ENCODE measurements at regions not wholly inside any gene's neighbourhood (a gene's known extent, or its start where the extent isn't known, plus 50 kb on each side); places are given as distances from the start of the nearest gene placed in this dataset.
"Not testable (repeated sequence)": the region's sequence is repeated elsewhere in the genome, so short reads cannot be mapped to it uniquely, and the experiment has no call there.

DNA sequence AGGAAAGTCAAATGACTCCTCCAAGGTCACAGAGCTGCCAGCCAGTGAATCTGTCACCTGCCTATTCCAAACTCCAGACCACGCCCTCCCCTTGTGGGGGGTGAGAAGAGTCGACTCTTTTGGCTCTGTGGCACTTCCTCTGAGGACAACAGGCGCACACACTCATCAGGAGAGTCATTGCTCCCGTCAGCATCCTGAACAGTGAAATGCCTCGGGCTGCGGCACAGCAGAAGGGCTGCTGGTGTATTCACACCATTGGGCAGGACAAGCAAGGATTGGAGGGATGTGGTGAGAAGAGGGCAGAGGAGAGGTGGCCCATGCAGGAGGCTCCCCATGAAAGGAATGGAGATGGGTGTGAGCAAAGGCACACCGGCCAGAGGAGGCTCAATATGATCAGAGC lies 239.0 kb downstream of the TOMM20 start:
- FAIRE-seq (no peak), DNase-seq (ENCODE audit: insufficient read length, low spot score) (no peak)

DNA sequence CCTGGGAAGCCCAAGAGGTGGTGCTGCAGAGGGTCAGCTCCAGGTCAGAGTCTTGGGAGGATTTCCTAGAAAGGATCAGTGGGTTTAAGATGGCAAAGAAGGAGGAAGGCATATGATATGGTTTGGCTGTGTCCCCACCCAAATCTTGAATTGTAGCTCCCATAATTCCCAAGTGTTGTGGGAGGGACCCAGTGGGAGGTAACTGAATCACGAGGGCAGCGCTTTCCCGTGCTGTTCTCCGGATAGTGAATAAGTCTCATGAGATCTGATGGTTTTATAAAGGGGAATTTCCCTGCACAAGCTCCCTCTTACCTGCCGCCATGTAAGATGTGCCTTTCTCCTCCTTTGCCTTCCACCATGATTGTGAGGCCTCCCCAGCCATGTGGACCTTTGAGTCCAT lies 240.4 kb downstream of the TOMM20 start:
- DNase-seq (ENCODE audit: insufficient read length, low spot score); FAIRE-seq: not testable (repeated sequence)

DNA sequence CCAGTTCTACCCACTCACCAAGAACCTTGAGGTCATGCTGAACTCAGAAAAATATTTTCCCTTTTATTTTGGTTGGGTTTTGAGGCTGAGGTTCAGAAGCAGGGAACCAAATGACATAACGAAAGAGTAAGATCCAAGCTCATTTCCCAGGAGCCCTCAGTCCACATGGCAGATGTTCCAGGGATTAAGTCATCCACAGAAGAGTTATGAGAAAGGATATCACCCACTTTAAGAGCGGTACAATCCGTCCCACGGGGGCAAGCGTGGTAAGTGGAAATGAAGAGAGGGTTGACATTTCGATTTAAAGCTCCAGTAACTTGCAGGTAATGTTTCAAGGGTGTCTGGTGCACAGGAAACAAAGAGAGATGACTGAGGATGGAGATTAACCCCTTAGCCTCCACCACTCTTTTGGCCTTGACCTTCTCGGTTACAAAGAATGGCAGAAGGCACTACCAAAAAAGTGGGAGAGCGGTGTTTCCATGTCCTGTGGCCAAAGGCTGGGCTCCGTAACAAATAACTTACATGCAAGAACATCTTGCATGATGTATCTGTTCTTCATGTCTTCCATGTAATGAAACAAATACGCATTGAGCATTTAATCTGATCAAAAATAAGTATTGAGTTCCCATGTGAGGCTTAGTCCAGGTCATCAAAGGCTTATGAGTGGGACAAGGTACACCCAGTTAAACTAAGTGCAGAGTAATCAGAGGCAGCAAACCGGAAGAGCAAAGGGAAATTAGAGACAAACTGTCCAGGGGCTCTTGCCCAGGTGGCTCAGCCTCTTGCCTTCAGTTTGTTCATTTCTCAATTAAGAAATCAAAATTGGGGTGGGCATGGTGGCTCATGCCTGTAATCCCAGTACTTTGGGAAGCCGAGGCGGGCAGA lies 241.4 kb downstream of the TOMM20 start:
- FAIRE-seq = no peak

DNA sequence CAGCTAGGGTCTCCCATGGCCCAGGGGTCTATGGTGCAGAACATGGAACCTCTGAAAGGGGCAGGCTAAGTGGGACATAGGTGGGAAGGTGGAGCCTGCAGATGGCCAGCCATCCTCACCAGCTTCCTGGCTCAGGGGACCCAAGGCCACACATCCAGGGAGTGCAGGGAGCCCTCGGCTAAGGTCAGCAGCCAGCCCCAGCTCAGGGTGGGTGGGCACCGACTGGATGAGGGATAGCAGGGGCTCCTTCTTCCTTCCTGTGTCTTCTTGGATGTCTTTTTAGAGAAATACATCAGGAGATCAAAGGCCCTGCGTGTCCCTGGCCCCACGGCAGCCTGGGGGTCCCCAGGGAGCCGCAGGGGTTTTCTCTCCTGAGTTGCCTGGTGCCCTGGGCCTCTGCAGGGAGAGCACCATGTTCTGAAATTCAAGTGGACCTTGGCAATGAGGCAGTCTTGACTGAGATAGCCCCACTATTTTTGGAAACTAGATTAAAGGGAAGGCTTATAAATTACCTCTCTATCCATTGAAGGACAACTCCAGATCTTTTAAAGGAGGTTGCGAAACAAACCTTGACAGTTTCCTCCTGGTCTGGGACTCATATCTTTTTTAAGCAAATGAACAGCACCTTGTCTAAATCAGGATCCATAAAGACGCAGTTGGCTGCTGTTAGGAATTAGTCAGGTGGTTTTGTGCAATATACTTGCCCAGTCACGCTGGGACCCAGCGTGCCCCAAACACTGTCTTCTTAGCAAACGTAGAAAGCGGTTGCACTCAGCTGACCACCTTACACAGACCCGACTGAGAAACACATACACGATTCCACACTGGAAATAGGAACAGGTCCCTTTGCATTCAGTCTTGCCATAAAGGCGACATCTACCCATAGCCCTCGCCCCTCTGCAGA lies 242.3 kb downstream of the TOMM20 start:
- DNase-seq (ENCODE audit: insufficient read length, low spot score) (no peak), FAIRE-seq (no peak)

More for the DNA sequence above, 241.4 kb downstream of the TOMM20 start:
- DNase-seq (ENCODE audit: insufficient read length, low spot score) = no peak

DNA sequence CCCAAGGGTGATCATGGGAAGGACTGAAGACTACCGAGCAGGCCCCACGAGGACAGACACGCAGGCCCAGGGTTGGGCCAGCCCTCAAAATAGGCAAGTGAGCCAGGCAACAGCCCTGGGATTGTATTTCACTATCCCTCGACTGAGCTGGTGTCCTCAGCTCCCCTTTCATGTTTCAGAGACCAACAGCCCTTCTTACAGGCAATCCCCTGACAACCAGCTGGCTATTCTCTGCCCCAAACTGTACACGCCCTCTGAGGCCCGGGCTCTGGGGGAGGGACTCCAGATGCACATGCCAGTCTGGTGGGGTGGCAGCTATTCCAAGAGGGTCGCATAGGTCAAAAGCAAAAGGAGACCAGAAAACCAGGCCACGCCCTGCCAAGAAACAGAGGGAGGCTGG lies 243.0 kb downstream of the TOMM20 start:
- FAIRE-seq (no peak), DNase-seq (ENCODE audit: insufficient read length, low spot score) (no peak)

DNA sequence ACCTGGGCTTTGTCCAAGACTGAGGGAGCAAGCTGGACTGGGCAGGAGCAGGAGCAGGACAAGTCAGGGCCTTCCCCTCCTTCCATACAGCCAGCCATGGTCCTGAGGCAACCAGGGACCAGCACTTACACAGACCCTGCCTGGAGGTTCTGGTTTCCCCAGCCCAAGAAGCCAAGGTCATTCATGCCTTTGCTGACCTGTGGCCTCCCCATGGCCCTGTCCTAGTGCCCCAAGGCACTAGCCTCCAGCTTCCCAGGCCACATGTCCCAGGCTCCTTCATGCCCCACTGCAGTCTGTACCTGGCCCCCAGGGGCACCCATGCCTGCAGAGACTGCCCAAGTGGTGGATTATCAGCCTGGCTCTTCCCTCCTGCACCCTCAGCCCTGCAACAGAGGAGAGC lies 243.9 kb downstream of the TOMM20 start:
- FAIRE-seq = no peak
- DNase-seq (ENCODE audit: insufficient read length, low spot score) = no peak

DNA sequence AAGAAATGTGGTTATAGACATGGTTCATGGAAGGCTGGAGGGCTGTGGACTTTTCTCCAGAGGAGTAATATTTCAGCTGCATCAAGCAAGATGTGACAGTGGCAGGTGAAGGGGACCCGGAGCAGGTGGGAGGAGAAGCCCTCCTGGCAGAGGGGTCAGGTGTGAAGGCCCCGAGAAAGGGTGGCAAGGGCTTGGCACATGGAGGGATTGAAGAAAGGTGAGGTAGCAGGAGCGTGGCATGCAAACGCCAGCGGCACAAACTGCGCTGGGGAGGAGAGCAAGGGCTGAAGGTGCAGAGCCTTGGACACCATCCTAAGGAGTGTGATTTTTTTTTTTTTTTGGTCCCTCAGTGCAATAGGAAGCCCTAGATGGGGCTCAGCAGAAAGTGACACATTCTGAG lies 244.6 kb downstream of the TOMM20 start:
- no peak for DNase-seq (ENCODE audit: insufficient read length, low spot score)
- FAIRE-seq = no peak

DNA sequence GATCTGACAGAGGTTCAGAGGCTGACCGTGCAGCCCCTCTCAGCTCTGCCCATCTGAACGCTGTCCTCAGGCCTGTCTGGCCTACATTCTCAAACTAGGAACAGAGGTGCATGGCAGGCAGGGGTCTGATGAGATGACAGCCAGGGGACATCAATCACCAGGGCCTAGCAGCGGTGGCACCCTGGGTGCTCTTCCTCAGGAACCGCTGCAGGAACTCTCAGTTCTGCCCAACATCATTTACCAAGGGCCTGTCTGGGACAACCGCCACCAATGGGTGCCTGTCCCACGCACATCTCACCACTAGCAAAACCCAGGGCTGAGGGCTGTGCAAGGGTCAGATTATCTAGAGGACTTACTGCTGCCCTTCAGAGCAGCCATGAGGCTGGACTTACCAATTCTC lies 245.7 kb downstream of the TOMM20 start:
- FAIRE-seq (no peak), DNase-seq (ENCODE audit: insufficient read length, low spot score) (no peak)

DNA sequence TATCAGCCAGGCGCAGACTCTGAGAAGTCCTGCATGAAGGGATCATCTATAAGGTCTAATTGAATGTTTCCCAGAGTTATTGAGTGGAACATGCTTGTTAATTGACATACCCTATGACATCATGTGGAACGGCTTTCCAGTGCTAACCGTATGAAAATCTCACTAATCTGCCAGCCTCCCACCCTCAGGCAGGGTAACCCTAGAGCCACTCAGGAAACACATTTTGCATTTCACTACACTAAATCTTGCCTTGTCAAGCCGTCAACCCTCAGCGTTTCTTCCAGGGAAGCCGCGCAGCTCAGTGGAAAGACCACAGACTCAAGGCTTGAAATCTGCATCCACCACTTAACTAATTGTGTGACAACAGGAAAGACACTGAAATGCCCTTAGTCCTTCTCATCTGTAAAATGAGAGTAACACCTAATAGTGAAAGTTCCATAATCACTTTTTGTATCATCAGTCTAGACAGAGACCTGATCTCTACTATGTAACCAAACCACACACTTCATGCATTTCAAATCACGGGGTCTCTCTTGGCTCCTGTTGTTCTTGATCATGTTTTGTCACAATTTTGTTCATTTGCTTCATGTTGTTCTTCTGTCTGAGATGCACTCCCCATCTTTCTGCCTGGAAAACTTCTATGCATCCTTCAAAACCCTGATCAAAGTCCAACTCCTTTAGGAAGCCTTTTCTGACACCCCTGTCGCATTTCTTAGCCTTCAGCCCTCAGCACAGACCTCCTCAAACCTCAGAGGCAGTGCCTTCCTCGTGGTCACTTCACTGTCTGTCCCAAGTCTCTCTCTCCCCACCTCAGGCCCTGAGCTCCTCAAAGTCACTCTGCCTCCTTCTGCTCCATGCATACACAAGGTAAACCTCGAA lies 246.5 kb downstream of the TOMM20 start:
- DNase-seq (ENCODE audit: insufficient read length, low spot score) = no peak
- no peak for FAIRE-seq

DNA sequence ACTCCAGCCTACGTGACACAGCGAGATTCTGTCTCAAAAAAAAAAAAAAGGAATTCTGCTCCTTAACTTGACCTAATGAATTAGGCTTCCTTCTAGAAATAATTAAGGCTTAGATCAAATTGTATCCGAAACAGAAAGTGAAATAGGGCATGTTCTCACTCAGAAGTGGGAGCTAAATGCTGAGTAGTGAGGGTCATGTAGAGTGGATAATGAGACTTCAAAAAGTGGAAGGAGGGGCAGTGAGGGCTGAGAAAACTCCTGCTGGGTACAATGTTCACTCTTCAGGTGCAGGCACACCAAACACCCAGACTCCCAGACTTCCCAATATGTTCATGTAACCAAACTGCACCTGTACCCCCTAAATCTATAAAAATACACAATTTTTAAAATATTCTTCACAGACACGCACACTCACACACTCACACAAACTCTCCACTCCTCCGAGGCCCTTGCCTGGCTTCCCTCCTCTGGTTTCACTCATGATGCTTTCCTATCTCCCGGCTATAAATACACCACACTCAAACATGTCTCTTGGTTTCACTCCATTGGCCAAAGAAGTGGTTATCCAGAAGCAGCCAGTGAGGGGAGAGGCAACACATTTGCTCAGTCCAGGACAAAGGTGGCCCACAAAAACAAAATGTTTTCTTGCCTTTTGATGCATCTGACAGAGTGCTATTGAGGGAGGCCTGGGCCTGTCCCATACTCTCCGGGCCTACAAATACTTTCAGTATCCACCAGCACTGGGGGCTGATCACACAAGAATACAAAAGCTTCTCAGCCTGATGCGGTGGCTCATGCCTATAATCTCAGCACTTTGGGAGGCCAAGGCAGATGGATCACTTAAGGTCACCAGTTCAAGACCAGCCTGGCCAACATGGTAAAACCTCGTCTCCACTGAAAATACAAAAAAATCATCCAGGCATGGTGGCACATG lies 249.2 kb downstream of the TOMM20 start:
- FAIRE-seq (no peak), DNase-seq (ENCODE audit: insufficient read length, low spot score) (no peak)

DNA sequence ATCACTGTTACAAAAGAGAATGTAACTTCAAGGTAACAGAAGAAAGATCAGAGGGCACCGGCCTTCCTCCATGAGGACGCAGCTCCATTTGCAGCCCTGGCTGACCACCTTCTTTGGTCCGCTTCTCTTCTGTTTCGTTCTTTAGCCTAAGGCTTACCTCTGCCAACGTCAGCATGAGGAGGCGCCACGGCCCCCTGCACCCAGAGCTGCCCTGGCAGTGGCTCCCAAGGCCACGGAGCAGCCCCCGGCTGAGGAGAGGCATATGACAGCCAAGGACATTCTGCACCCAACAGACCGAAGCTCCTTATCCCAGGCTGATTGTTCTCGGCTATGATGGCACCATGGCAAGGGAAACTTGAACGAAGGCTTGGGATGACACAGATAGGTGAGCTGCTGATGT lies 250.3 kb downstream of the TOMM20 start:
- FAIRE-seq (no peak), DNase-seq (ENCODE audit: insufficient read length, low spot score) (no peak)

DNA sequence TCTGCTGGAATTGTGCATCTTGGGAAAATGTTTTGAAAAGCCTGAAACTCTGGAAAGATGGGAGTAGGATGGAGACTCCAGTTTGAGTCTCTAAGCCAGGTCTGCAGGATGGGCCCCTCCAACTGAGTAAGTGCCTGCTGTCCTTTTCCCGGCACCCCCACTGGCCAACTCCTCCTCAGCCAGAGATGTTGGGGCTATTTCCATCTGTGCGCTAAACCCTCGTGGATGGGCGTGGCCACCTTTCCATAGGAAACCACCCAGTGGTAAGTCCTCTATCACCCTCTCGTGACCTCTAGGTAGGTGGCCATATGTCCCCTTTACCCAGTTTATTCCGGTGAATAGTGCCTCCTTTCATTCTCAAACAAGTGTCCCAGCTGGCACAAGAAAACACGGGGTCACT lies 250.9 kb downstream of the TOMM20 start:
- FAIRE-seq = no peak
- no peak for DNase-seq (ENCODE audit: insufficient read length, low spot score)

DNA sequence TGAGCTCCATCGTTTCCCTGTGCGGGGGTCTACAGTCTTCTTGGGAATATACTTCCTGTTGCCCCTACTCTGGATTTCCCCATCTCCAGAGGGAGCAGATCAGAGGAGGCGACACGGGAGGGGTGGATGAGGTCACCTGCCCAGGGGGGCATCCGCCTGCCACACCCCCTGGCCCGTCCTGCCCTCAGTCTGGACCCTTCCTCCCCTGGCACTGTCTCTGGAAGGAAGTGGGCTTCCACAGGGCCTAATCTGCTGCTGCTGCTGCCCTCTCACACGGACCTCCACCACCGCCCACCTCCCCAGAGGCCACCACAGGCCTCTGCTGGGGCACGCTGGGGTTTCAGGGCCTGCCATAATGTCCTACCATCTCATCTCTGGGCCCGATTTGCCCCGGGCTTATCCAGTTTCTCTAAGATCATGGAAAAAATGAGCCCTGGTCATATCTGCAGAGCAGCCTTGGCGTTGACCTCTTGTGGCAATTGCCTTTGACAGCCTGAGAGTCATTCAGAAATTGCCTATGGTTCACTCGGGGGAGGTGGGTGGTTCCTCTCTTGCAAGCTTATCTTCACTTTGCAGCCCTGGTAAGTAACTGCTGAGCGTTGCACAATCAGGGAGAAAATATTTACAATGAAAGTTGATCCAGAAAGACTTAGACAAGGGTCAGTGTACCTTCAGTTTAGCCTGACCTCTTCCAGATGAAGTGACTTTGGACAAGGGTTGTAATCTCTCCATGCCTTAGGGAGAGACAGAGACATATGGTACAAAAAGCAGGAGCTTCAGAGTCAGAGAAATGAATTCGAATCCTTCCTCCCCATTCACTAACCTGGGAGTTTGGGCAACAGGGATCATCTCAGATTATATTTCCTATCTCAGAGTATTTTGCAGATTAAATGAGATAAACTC lies 252.4 kb downstream of the TOMM20 start:
- FAIRE-seq (no peak), DNase-seq (ENCODE audit: insufficient read length, low spot score) (peak; percentile 66)

DNA sequence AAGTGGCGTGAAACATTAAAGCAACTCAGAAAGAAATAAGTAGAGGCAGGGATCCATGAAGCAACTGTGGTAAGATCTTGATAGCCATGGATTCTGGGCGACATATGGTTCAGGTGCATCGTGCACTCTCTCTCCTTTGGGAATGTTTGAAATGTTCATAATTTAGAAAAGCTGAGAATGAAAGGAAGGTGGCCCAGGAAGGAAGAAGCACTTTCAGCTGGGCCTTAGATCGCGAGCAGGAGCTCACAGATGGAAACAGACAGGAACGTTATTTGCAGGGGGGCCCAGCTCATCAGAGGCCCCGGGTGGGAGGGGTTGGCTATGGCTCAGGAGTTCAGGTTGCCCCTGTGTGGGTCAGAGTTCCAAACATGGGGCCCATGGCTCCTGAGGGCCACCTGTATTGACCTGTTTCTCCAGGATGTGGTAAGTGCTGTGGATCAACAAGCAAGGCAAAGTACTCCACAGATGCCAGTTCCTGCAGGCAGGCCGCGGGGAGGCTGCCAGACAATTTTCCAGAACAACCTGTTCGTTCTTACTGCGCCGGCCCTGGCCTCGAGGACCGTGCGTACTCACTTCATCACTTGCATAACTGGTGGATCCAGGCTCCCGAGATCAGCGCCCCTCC lies 253.2 kb downstream of the TOMM20 start:
- DNase-seq (ENCODE audit: insufficient read length, low spot score) (no peak), FAIRE-seq (no peak)

DNA sequence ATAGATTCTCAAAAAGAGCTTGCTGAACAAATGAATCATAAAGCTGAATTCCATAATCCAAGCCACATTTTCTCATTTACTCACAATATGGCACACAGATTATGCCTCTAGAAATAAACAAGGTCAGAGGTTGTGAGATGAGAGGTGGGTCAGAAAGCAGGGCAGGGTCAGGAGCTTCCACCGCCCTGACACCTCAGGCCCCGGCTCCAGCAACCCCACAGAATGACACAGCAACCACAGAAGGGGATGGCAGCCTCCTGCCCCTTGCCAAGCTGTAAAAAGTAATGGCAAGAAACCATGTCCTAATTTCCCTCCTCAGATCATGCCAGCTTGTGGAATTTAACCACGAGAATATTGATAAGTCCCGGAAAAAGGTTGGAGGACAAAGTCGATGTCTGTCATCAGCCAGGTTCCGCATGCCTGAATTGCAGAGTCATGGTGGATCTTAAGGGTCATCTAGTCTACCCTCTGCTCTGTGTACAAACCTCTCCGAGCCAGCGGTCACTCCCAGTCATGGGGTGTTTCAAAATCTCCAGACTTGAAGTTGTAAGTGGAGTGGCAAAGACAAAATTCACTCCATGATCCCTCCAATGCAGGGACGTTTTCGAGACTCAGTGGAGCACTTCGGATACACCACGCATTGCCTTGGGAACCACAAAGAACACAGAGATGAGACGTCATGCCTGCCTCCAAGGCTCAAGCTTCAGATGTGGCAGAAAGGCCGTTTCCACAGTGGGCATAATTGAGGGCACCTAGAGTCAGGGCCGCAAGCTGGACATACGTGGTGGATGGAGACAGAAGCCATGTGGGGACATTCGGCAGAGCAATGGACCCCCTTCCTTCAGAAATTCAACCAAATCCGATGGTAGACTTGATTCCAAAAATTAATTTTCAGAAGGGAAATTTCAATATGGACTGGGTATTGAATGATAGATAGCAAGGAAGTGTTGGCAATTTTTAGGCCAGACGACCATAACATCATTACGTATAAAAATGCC lies 254.0 kb downstream of the TOMM20 start:
- FAIRE-seq (no peak), DNase-seq (ENCODE audit: insufficient read length, low spot score) (no peak)

DNA sequence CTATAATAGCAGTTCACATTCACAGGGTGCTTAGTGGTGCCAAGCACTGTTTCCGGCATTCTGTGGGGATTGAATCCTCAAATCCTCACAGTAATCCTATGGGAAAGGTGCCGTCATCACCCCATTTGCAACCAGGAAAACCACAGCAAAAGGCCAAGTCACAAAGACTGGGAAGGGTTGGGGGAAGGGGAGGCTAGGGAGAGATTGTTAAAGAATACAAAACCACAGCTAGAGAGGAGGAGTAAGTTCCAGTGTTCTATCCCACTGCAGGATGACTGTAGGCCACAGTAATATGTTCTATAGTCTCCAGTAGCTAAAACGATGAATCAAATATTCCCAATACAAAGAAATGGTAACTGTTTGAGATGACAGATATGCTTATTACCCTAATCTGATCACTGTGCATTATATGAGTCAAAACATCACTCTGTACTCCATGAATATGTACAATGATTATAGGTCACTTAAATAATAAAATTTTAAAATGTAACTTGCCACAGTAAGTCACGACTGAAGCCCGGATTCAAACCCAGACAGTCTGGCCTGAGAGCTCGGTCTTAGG lies 256.8 kb downstream of the TOMM20 start:
- no peak for DNase-seq (ENCODE audit: insufficient read length, low spot score)

More for the DNA sequence above, 256.8 kb downstream of the TOMM20 start:
- no peak for FAIRE-seq

All from HTR-8/SVneo (cell line).